GM18873 (cell line): ENCODE measurements at regions not wholly inside any gene's neighbourhood (a gene's known extent, or its start where the extent isn't known, plus 50 kb on each side); places are given as distances from the start of the nearest gene placed in this dataset.
"Not testable (repeated sequence)": the region's sequence is repeated elsewhere in the genome, so short reads cannot be mapped to it uniquely, and the experiment has no call there.

Experiments used
- ATAC-seq: cut with Tn5 transposase; IDR thresholded peaks from one replicate; pipeline ENCODE4 v1.9.1; 2021; ENCODE audit warnings: mild to moderate bottlenecking, moderate library complexity, moderate number of reproducible peaks; ENCODE audit not compliant: unreplicated experiment, low FRiP score

DNA sequence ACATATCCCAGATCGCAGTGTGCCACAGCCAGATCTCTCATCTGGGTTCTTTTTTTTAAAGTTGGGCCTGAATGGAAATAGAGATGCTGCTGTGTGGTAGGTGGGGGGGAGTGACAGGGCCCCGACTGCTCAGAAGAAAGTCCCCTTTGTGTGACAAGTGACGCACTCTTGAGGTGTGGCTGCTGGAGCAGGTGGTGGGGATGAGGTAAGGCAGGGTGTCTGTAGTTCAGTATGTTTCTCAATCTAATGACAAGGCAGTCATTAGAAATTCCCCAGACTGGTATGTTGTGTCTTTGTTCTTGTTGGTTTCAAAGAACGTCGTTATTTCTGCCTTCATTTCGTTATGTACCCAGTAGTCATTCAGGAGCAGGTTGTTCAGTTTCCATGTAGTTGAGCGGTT lies 128.8 kb upstream of the TACR1 start:
- no peak for ATAC-seq

DNA sequence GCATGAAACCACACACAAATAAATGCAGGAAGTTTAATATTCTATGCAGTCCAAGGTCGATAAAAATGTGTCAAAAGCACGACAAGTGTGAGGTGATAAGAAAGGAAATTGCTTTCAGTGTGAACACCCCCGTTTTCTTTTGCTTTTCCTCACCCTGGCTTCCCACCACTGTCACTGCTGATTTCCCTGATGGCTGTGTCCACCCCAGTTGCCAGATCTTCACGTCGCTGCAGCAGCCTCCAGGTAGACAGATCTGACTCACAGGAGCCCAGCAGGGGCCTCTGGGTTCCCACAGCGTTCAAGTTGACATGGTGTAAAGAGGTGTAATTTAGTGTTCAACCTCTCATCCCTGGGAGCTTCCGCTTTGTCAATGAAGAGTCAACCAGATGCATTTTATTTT lies 128.0 kb upstream of the TACR1 start:
- ATAC-seq = no peak

DNA sequence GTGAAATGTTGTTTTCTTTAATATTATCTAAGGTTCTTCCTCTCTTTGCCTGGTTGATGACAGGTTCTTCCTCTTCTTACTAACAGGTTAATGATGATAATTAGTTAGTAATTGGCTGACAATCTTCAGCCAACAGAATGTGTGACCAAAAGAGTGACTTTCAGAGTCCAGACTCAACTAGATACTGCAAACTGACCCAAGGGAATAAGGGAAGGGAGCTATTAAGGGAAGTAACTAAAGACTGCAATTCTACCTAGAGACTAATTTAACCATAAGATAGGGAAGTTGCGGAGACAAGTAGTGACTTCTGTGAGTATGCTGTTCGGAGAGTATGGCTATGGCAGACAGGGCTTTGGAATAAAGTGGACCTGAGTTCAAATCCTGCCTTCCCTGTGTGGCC lies 127.3 kb upstream of the TACR1 start:
- no peak for ATAC-seq

DNA sequence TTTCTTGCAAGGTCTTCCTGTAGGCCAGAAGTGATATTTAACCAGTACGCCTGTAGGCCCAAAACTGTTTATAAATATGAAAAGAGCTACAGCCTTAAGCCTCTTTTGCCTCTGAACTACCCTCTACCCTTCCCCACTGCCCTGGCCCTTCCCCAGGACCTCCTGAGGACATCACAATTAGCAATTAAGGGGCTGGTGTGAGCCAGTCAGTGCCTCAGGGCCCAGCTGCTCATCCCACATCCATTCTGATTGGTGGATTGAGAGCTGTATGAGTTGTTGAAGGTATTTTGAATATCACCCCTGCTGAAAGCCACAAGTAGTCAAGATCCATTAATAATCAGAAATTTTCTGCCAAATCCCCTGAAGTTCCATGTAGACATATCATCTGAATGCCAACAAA lies 126.3 kb upstream of the TACR1 start:
- ATAC-seq = no peak

DNA sequence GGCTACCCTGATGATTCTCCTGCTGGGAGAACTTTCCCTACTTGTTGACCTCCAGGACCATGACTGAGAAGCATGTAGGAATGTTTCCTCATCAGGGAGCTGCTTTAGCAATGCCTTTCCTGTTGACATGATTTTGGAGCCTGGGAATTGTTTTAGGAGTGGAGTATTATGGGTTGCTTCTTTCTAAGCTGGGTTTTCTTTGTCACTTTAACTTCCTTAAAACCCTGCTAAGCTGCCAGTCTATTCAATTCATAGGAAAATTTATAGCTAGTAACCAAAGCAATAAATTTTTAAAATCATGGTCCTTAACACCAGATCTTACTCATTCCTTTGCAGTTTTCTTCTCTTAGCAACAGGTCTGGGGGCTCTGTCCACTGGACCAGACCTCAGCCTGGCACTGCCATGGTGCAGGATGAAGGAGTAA lies 125.6 kb upstream of the TACR1 start:
- no peak for ATAC-seq

DNA sequence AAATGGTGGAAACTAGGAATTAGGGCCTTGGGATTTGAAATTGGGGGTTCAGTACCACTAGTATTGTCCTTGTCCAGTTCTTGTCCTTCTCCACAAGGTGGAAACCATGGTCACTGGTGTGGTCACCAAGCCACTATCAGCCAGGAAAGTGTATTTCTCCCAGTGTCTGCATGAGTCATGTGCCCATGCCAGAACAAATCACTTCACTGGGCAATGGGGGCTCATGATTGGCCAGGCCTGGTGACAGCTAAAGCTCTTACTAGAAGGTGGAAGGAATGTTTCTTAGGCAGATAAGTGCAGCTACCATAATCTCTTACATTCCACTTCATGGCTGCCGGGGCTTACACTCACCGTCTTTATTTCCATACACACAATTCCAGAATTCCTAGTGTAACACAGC lies 124.8 kb upstream of the TACR1 start:
- no peak for ATAC-seq

DNA sequence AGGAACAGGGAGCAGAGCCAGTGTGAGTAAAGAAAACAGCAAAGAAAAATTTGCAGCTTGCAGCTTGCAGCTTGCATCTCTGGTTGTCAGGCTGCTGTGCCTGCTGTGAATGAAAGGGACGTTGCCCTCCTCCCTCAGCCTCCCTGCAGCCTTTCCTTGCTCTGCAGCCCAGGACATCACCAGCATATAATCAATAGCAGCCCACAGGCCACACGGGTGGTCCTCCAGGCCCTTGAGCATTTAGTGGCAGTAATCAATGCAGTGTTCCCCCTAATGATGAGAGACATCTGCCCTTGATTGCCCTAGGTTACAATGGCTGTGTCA lies 122.2 kb upstream of the TACR1 start:
- ATAC-seq = no peak

DNA sequence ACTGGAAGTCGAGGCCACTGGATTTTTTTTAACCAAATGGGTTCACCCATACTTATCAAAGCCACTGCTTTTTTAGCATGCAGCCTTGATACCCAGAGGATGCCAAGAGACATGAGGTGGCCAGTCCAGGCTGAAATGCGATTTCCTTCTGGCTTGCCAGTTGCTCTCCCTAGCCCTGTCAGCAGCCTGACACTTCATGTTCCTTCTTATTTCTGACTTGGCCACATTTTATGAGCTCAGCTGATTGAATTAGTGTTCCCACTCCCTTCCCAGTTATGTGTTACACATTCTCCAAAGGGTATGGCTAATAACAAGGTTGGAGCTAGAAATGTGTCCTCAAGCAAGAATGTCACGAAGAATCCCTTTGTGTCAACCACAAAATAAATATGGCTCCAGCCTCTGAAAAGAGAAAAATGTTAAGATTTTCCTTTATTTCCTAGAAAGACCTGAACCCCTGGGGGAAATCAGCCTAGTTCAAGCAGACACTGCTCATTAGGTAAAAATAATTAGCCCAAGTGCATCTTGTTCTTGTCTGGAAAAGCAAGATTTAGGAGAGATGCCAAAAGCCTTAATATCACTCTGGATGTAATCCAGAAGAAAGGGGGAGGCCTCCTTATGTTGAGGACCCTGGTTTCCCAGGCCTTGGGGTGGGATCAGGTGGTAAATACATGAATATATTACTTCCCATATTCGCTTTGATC lies 121.7 kb upstream of the TACR1 start:
- ATAC-seq = no peak

DNA sequence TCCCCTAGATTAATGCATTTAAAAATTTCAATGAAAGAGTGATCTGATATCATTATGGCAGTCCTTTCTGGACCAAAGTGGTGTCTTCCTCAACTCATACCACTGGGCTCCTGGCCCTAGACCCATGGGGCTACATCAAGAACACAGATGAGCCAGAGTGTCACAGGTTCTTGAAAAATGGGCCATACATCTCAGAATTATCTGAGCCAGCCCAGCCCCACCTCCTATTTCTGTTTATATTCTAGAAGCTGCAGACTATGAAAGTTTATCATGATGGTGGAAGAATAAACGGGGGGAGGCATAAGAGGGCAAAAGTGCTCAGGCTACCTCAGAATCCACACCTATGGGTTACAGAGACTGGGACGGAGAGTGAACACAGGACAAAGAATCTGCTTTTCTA lies 120.6 kb upstream of the TACR1 start:
- no peak for ATAC-seq

DNA sequence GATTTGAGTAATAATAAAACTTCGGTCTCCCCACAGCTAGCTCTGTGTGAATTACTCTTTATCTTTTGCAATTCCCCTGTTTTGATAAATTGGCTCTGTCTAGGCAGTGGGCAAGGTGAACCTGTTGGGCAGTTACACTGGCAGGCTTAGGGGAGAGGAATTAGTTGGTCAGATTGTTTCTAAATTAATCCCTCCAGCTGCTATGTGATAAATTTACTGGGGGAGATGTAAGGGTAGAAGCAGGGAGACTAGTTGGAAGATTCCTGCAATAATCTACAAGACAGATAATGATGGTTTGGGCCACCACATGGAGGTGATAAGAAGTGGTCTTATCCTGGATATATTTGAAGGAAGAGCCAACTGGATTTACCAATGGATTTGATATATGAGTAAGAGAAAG lies 118.5 kb upstream of the TACR1 start:
- no peak for ATAC-seq

DNA sequence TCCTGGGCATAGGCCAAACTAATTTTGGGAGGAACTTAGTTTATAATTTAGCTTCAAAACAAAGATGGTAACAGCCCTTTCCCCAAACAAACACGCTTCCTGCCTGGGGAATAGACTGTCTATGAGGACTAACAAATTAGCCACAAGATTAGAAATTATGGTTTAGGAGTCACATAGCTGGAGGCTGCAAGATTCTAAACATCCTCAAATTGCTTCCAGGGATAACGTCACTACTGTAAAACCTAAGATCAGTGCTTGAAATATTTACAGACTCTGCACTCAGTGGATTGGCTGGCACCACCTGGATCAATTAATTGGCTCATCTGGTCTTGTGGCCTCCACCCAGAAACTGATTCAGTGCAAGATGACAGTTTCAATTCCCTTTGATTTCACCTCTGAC lies 118.0 kb upstream of the TACR1 start:
- no peak for ATAC-seq

DNA sequence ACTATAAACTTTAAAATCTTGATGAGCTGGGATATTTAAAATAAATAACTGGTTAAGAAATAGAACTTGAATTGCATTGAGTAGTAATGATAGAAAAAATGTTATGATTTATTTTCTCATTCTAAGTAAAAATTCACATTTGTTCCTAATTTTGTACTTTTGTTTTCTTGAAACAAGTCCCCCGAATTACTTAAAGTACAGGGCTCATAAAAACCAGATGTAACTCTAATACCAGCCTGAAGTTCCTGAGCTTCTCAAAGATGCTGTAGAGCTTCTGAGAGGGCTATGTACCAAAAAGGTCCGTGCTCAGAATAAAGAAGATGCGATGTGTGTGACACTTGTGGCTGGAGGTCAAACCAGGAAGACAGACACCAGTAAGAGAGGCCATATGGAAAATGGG lies 116.1 kb upstream of the TACR1 start:
- no peak for ATAC-seq

DNA sequence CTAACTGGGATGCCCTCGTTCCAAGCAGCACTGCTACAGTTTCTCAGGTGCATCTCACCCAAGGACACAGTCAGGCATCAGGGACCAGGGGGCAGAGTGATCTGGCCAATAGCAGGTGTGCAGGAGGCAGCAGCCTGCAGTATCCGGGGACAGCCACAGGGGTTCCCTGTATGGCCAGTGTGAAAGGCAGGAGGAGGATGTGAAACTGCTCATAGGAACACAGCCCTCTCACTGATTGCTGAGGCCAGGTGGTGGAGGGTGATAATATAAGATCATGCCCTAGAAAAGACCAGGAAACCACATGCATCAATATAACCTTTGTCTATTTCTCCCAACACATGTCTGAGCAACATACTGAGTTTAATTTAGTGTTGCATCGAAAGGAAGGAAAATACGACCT lies 112.7 kb upstream of the TACR1 start:
- ATAC-seq = peak; percentile 100

DNA sequence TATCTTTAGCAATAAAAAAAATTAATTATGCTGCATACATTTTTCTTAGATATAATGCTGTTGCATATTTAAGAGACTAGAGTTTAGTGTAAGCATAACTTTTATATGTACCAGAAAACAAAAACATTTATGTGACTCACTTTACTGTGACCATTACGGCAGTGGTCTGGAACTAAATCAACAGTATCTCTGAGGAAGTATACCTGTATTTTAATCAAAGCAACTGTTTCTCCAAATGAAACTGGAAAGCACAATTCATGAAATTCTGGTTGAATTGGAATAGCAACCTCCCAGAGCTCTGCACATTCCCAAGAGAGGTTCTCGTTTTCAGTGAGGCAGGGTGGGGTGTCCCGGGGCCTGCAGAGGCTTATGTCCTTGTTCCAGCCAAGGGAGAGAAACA lies 112.2 kb upstream of the TACR1 start:
- no peak for ATAC-seq

DNA sequence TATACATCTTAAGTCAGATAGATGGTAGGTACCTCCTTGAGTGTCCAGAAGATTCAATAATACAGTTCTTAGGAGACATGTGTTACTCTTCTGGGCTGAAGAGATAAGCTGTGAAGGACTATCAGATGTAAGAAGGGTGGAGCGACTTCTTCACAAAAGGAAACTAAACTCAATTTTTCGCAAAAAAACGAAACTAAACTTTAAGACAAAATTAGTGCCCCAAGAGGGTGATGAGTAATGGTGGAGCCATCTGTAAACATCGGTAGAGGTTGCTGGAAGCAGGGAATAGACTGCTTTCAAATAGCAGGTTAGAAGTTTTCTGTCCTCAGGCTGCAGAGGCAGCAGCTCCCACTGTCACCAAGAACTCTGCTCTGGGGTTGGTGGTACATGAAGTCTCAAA lies 111.6 kb upstream of the TACR1 start:
- no peak for ATAC-seq

DNA sequence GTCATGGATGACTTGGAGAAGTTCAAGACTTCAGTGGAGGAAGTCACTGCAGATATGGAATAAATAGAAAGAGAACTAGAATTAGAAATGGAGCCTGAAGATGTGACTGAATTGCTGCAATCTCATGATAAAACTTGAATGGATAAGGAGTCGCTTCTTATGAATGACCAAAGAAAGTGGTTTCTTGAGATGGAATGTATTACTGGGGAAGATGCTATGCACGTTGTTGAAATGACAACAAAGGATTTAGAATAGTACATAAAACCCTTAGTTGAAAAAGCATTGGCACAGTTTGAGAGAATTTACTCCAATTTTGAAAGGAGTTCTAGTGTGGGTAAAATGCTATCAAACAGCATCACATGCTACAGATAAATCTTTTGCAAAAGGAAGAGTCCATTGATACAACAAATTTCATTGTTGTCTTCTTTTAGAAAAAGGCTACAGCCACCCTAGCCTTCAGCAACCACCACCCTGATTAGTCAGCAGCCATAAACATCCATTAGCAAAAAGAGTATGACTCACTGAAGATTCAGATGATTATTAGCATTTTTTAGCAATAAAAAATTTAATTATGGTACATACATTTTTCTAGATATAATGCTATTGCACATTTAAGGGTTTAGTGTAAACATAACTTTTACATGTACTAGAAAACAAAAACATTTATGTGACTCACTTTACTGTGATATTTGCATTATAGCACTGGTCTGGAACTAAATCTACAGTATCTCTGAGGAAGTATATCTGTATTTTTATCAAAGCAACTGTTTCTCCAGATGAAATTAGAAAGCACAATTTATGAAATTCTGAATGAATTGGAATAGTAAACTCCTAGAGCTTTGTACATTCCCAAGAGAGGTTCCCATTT lies 110.5 kb upstream of the TACR1 start:
- no peak for ATAC-seq

DNA sequence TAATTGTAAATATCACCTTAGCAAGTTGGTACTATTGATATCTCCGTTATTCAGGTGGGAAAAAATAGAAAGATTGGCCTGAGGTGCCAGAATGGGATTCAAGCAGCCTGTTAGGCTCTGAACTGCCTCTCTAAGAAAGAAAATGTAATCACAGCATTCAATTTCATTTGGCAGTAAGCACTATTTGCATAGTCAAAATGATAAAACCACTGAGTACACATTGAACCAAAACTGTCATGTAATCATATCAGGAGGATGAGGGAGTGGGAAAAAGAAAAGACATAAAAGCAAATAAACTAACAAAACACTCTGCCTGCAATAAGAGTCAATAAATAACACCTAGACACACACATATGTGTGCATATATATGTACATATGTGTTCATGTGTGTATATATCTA lies 103.9 kb upstream of the TACR1 start:
- ATAC-seq = no peak

DNA sequence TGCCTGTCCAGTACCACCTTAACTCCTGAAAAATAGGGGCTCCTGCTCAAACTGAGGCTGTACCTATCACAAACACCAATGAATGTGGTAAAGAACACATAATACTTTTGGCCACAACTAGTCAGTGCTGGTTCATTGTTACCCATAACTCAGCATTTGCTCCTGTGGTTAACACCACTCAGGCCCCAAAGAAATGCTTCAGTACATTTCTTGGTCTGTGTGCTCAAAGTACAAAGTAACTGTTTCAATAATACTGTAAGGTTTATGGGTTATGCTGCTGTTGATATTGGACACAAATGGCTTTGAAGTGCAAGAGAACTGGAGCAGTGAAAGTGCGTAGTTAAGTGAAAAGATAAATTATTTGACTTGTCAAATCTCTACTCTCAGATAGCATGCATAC lies 95.0 kb upstream of the TACR1 start:
- no peak for ATAC-seq

DNA sequence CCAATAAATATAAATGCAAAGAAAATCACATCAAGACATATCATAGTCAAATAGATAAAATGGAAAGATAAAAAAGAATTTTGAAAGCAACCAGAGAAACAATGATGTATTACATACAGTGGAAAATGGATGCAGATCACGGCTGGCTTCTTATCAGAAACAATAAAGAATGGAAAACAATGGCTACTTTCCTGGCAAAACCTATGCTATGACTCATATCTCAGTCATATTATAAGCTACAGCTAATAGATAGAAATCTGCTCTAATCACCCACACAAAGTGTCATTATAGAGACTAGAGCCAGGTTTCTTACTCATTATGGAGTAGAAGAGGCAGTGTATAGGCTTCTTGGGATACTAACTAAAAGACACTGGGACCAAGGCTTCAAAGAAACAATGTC lies 93.5 kb upstream of the TACR1 start:
- no peak for ATAC-seq

DNA sequence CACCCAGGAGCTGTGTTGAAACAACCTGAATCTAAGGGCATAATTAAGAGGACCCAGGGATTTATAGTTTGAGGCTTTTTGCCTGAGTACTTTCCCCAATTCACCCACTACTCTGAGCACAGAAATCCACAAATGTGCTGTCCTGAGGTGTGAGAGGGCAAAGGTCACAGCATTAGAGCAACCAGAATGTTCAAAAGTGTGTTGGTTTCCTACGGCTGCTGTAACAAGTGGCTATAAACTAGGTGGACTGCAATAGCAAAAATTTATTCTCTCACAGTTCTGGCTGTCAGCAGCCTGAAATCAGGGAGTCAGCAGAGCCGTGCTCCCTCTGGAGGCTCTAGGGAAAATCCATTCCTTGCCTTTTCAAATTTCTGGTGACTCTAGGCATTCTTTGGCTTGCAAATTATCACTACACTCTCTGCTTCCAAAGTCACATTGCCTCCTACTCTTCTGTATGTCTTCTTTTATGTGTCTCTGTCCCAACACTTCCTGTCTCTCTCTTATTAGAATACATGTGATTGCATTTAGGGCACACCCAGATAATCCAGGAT lies 91.4 kb upstream of the TACR1 start:
- ATAC-seq = no peak

DNA sequence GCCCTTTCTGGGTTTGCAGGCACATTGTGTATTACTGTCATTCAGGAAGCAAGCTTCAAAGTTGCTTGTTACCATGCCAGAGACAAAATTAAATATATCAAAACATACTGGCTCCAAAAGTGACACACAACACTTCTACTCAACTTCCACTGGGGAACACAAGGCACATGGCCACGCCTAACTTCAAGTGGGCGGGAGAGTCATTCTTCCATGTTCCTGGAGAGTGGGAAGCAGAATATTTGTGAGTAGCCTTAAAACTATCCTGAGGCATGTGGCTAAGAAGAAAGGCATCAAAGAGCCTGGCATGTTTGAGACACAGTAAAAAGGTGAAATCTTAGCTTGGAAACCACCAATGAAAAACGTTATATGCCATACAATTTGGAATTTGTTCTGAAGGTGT lies 90.5 kb upstream of the TACR1 start:
- ATAC-seq = no peak

DNA sequence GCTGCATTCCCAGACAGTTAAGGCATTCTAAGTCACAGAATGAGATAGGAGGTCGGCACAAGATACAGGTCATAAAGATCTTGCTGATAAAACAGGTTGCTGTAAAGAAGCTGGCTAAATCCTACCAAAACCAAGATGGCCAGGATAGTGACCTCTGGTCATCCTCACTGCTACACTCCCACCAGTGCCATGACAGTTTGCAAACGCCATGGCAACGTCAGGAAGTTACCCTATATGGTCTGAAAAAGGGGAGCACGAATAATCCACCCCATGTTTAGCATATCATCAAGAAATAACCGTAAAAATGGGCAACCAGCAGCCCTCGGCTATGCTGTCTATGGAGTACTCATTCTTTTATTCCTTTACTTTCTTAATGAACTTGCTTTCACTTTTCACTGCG lies 89.9 kb upstream of the TACR1 start:
- ATAC-seq = not testable (repeated sequence)
